CD8-positive, alpha-beta memory T cell (primary cell): ENCODE measurements at regions not wholly inside any gene's neighbourhood (a gene's known extent, or its start where the extent isn't known, plus 50 kb on each side); places are given as distances from the start of the nearest gene placed in this dataset.

Source experiments
- CTCF ChIA-PET: fragments of 350-600 bp; sonication (Branson Sonifier 250); formaldehyde crosslinking; loops from one replicate; lab custom pipeline; 2021; ENCODE audit warnings: antibody characterized with exemption; lab: Charles Lee
- POLR2A ChIA-PET: fragments of 350-600 bp; sonication (Branson Sonifier 250); formaldehyde crosslinking; loops from one replicate; lab custom pipeline; 2021; ENCODE audit warnings: antibody characterized with exemption; lab: Charles Lee
- DNase-seq, 5 donors: peaks; one replicate each; pipeline versions ENCODE4 v3.0.0 to v3.0.0-alpha.2; 2020 to 2022; ENCODE audit warnings: mixed read lengths in 1 of 5
- H3K27ac ChIP-seq: one replicate; pipeline ENCODE4 v1.7.0; 2013; ENCODE audit warnings: low read depth, mild to moderate bottlenecking, low read length, moderate library complexity
- H3K27me3 ChIP-seq: 2 replicates; pipeline ENCODE4 v1.7.0; 2013; ENCODE audit warnings: low read length, mild to moderate bottlenecking; ENCODE audit not compliant: insufficient read depth, poor library complexity, severe bottlenecking
- H3K36me3 ChIP-seq: 2 replicates; pipeline ENCODE4 v1.7.0; 2013; ENCODE audit warnings: mild to moderate bottlenecking, low read length, moderate library complexity; ENCODE audit not compliant: insufficient read depth
- H3K4me1 ChIP-seq: 2 replicates; pipeline ENCODE4 v1.7.0; 2013; ENCODE audit warnings: mild to moderate bottlenecking, low read length, moderate library complexity; ENCODE audit not compliant: insufficient read depth
- H3K4me3 ChIP-seq: 2 replicates; pipeline ENCODE4 v1.7.0; 2013; ENCODE audit warnings: mild to moderate bottlenecking, low read length
- H3K9me3 ChIP-seq: 2 replicates; pipeline ENCODE4 v1.7.0; 2013; ENCODE audit warnings: mild to moderate bottlenecking, low read length
- H3K27ac Mint-ChIP-seq, 8 donors: one replicate each; pipeline ENCODE4 v1.8.0; 2020 to 2021; ENCODE audit warnings: mixed read lengths in 8 of 8, mild to moderate bottlenecking in 6 of 8, inconsistent platforms in 3 of 8, moderate library complexity in 3 of 8
- H3K27me3 Mint-ChIP-seq, 2 donors: one replicate each; pipeline ENCODE4 v1.8.0; 2020 to 2021; ENCODE audit warnings: mixed read lengths in 2 of 2, mild to moderate bottlenecking in 1 of 2, moderate library complexity in 1 of 2
- H3K36me3 Mint-ChIP-seq, 3 donors: one replicate each; pipeline ENCODE4 v1.8.0; 2020 to 2021; ENCODE audit warnings: mixed read lengths in 3 of 3, inconsistent platforms in 1 of 3, mild to moderate bottlenecking in 1 of 3
- H3K4me1 Mint-ChIP-seq, 3 donors: one replicate each; pipeline ENCODE4 v1.8.0; 2020 to 2021; ENCODE audit warnings: mixed read lengths in 3 of 3, inconsistent platforms in 1 of 3, mild to moderate bottlenecking in 1 of 3
- H3K4me3 Mint-ChIP-seq, 7 donors: one replicate each; pipeline ENCODE4 v1.8.0; 2020 to 2021; ENCODE audit warnings: mixed read lengths in 7 of 7, mild to moderate bottlenecking in 6 of 7, moderate library complexity in 4 of 7, inconsistent platforms in 2 of 7
- H3K9me3 Mint-ChIP-seq, 5 donors: one replicate each; pipeline ENCODE4 v1.8.0; 2020 to 2022; ENCODE audit warnings: mixed read lengths in 5 of 5, mild to moderate bottlenecking in 3 of 5, moderate library complexity in 2 of 5, inconsistent platforms in 1 of 5

DNA sequence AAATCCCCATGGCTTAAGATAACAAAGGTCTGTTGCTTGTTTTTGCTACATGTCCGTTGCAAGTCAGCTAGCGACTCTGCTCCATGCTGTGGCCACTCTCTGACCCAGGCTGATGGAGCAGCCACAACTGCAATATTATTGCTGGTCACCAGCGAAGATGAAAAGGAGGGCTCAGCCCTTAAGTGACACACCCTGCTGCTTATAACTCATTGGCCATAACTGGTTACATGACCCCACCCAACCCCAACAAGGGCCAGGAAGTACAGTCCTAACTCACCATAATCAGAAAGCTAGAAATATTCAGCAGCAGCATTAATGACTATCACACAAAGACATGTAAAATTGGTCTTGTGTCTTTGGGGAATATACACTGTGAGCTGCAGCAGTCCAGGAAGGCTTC lies 224.3 kb downstream of the SOX9 start:
- no peaks in the 10 kb centered on the region for H3K9me3 ChIP-seq
- no peak overlapping the region for H3K4me3 Mint-ChIP-seq
- H3K36me3 ChIP-seq: no peaks in the 10 kb centered on the region
- no peak for DNase-seq
- ChIA-PET POLR2A (no interaction called here), CTCF (interaction anchor here (0.6 kb wide), 1 partner anchor 118 kb away, joined by 3 read pairs; no protein-coding TSS in a partner anchor)
- H3K4me1 Mint-ChIP-seq: no peaks in the 10 kb centered on the region
- H3K36me3 Mint-ChIP-seq: no peaks in the 10 kb centered on the region
- H3K27me3 ChIP-seq: no peaks in the 10 kb centered on the region
- H3K27ac Mint-ChIP-seq: no peak overlapping the region
- no peaks in the 10 kb centered on the region for H3K4me1 ChIP-seq
- H3K27me3 Mint-ChIP-seq: peaks cover 0 to 8% of the 10 kb centered on the region in 2 donors
- H3K4me3 ChIP-seq: no peak overlapping the region
- H3K27ac ChIP-seq: no peak overlapping the region
- peaks cover 0 to 9% (median 5%) of the 10 kb centered on the region in 5 donors for H3K9me3 Mint-ChIP-seq

DNA sequence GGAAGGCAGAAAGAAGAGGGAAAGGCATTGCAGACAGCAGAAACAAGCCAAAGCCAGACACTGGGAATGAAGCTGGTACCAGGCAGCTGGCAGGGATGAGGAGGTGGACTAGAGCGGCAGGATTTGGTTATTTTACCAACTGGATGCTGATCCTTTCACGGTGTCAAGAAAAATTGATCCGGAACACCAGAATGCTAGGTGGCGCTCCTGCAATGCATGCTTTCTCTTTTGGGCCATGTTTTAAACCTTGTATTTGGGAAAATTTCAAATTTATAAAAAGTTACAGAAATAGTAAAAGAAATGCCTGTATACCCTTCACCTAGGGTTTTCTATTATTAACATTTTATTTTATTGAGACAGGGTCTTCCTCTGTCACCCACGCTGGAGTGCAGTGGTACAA lies 224.7 kb downstream of the SOX9 start:
- Histone ChIP-seq H3K36me3 (no peaks in the 10 kb centered on the region), H3K27me3 (no peaks in the 10 kb centered on the region), H3K4me3 (no peak overlapping the region), H3K9me3 (no peaks in the 10 kb centered on the region), H3K27ac (no peak overlapping the region), H3K4me1 (no peaks in the 10 kb centered on the region)
- Mint-ChIP-seq H3K9me3 (peaks cover 0 to 6% (median 2%) of the 10 kb centered on the region in 5 donors), H3K36me3 (no peaks in the 10 kb centered on the region), H3K4me1 (no peaks in the 10 kb centered on the region), H3K4me3 (no peak overlapping the region), H3K27me3 (peaks cover 0 to 4% of the 10 kb centered on the region in 2 donors), H3K27ac (no peak overlapping the region)
- ChIA-PET CTCF (interaction anchor here (0.6 kb wide), 1 partner anchor 119 kb away, joined by 3 read pairs; no protein-coding TSS in a partner anchor), POLR2A (no interaction called here)
- no peak for DNase-seq

DNA sequence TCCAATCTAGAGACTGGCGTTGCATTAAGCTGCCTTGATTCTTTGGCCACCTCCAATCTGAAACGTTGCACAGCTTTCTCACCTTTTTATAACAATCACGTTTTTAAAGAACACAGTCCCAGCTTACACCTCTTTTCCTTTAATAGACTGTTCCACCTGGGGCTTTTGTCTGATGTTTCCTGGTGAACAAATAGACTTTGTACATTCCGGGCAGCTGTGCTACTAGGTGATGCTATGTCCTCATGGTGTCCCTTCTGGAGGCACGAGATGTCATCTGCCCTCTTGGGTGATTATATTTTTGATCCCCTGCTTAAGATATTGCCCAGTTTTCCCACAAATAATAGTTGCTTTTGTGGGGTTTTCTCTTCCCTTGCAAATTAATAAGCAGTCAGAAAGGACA lies 225.5 kb downstream of the SOX9 start:
- Histone ChIP-seq H3K27ac (no peak overlapping the region), H3K36me3 (no peaks in the 10 kb centered on the region), H3K27me3 (no peaks in the 10 kb centered on the region), H3K9me3 (no peaks in the 10 kb centered on the region), H3K4me3 (no peak overlapping the region), H3K4me1 (no peaks in the 10 kb centered on the region)
- no peak for DNase-seq
- CTCF ChIA-PET: no interaction called here
- POLR2A ChIA-PET: no interaction called here
- no peaks in the 10 kb centered on the region for H3K4me1 Mint-ChIP-seq
- H3K4me3 Mint-ChIP-seq: no peak overlapping the region
- H3K27ac Mint-ChIP-seq: no peak overlapping the region
- no peaks in the 10 kb centered on the region for H3K36me3 Mint-ChIP-seq
- H3K9me3 Mint-ChIP-seq: peaks cover 0 to 6% (median 2%) of the 10 kb centered on the region in 5 donors
- peaks cover 0 to 3% of the 10 kb centered on the region in 2 donors for H3K27me3 Mint-ChIP-seq

DNA sequence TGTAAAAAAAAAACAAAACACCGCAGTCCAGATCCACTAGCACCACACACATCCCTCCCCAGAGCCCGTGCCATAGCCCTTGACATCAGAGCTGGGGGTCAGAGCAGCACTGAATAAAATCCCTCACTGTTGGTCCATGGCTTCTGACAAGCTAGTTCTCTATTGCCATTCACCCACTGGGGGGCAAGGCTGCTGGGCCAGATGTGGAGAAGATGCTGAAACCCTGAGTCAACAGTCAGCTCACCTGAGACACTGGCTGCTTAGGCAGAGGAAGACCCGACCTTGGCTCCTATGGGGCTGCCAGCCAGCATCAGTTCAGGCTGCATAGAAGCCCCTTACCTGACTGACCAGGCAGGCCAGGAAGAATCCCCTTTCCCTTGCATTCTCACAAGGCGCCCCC lies 228.2 kb downstream of the SOX9 start:
- ChIA-PET POLR2A (no interaction called here), CTCF (no interaction called here)
- H3K27ac ChIP-seq: no peak overlapping the region
- peaks cover 0 to 3% of the 10 kb centered on the region in 2 donors for H3K27me3 Mint-ChIP-seq
- no peaks in the 10 kb centered on the region for H3K36me3 Mint-ChIP-seq
- no peaks in the 10 kb centered on the region for H3K36me3 ChIP-seq
- H3K4me1 Mint-ChIP-seq: no peaks in the 10 kb centered on the region
- no peak for DNase-seq
- no peak overlapping the region for H3K4me3 Mint-ChIP-seq
- no peak overlapping the region for H3K4me3 ChIP-seq
- H3K9me3 ChIP-seq: no peaks in the 10 kb centered on the region
- no peaks in the 10 kb centered on the region for H3K4me1 ChIP-seq
- peaks cover 0 to 9% (median under 1%) of the 10 kb centered on the region in 5 donors for H3K9me3 Mint-ChIP-seq
- no peak overlapping the region for H3K27ac Mint-ChIP-seq
- H3K27me3 ChIP-seq: peaks cover 2% of the 10 kb centered on the region

DNA sequence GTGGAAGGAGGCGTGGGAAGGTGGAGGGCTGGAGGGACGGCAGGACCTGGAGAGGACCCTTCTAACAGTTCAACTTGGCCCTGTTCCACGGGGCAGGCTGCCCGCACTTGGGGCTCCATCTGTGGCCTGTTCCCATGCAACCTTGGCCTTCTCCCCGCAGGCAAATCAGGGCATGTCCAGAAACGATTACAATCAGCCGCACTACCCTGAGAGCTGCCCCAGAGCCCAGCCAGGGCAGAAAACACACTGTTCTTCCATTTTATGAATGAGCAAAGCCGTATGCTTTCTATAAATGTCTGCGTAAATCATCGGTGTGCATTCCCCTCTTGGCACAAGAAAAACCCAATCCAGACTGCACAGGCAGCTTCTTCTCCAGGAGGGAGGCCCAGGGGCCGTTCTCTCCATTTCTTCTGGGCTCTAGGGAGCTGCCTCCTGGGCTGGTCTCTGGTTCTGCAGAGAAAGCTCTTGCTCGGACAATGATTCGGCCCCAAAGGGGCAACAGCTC lies 228.7 kb downstream of the SOX9 start:
- H3K27ac Mint-ChIP-seq: no peak overlapping the region
- ChIA-PET CTCF (no interaction called here), POLR2A (no interaction called here)
- no peak overlapping the region for H3K4me3 ChIP-seq
- peaks cover 2 to 3% of the 10 kb centered on the region in 2 donors for H3K27me3 Mint-ChIP-seq
- no peak for DNase-seq
- H3K4me1 Mint-ChIP-seq: no peaks in the 10 kb centered on the region
- H3K4me3 Mint-ChIP-seq: no peak overlapping the region
- no peak overlapping the region for H3K27ac ChIP-seq
- no peaks in the 10 kb centered on the region for H3K36me3 ChIP-seq
- peaks cover 3% of the 10 kb centered on the region for H3K27me3 ChIP-seq
- no peaks in the 10 kb centered on the region for H3K36me3 Mint-ChIP-seq
- H3K4me1 ChIP-seq: no peaks in the 10 kb centered on the region
- H3K9me3 ChIP-seq: no peaks in the 10 kb centered on the region
- peaks cover 0 to 9% (median 0%) of the 10 kb centered on the region in 5 donors for H3K9me3 Mint-ChIP-seq

DNA sequence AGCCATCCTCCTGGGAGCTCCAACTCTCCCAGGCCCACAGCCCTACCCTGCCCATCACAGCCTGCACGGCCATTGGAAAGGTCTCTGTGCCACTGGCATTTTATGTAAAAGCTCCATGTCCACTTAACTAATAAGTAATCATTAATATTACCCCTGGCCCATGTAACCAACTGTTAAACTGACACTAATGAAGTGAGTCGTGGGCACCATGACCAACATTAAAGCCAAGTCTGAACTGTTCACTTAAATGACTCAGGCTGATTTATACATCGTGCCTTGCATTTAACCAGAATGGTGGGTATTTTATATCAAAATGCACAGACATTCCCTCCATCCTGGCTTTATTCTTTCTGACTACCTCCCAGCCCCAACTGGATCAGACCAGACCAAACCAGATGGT lies 229.3 kb downstream of the SOX9 start:
- Histone ChIP-seq H3K27me3 (peaks cover 3% of the 10 kb centered on the region), H3K4me3 (no peak overlapping the region), H3K4me1 (no peaks in the 10 kb centered on the region), H3K36me3 (no peaks in the 10 kb centered on the region), H3K27ac (no peak overlapping the region), H3K9me3 (no peaks in the 10 kb centered on the region)
- Mint-ChIP-seq H3K27me3 (peaks cover 2 to 3% of the 10 kb centered on the region in 2 donors), H3K4me1 (no peaks in the 10 kb centered on the region), H3K4me3 (no peak overlapping the region), H3K27ac (no peak overlapping the region), H3K36me3 (no peaks in the 10 kb centered on the region), H3K9me3 (peaks cover 0 to 7% (median 0%) of the 10 kb centered on the region in 5 donors)
- DNase-seq: no peak
- POLR2A ChIA-PET: no interaction called here
- CTCF ChIA-PET: no interaction called here

DNA sequence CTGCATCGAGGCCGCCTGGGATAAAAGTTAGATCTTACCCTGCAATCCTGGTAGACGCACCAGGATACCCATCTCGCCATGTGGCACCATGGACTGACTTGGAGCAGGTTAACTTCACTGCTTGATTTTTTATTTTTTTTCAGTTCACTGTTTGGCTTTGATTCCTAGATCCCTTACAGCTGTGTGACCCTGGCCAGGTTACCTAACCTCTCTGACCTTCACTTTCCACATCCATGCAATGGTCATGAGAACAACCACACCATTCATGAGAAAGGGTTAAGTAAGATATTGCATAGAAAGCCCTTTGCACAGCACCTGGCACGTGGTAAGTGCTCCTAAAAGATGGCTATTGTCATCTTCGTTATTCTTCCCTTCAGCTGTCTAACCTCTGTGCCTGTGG lies 230.5 kb downstream of the SOX9 start:
- H3K27ac Mint-ChIP-seq: no peak overlapping the region
- Histone ChIP-seq H3K4me1 (no peaks in the 10 kb centered on the region), H3K4me3 (no peak overlapping the region), H3K27me3 (peaks cover 3% of the 10 kb centered on the region), H3K36me3 (no peaks in the 10 kb centered on the region), H3K27ac (no peak overlapping the region), H3K9me3 (no peaks in the 10 kb centered on the region)
- ChIA-PET POLR2A (no interaction called here), CTCF (no interaction called here)
- H3K9me3 Mint-ChIP-seq: peaks cover 0 to 6% (median 0%) of the 10 kb centered on the region in 5 donors
- no peak for DNase-seq
- H3K27me3 Mint-ChIP-seq: peaks cover 0 to 2% of the 10 kb centered on the region in 2 donors
- no peak overlapping the region for H3K4me3 Mint-ChIP-seq
- no peaks in the 10 kb centered on the region for H3K4me1 Mint-ChIP-seq
- H3K36me3 Mint-ChIP-seq: no peaks in the 10 kb centered on the region

DNA sequence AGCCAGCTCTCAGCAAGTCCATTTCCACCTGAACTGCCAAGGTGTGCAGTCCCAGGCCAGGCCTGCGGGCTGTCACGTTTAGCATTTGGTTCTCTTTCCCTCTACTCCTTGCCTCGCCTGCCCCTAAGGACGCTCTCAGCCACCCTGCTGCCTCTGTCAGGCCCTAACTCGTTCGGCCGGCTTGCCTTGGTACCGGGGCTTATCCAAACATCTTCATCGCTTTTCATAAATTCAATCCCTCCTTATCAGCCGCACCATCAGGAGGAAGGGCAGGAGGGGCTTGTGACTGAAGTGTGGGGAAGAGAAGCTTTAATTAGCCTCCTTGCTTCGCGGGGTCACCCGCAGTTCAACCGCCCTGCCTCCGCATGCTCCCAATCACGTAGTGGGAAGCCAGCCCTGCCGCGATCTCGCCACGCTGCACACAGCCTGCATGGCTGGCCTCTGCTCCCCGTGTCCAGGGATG lies 231.1 kb downstream of the SOX9 start:
- no peaks in the 10 kb centered on the region for H3K4me1 Mint-ChIP-seq
- no peak overlapping the region for H3K4me3 Mint-ChIP-seq
- ChIA-PET CTCF (no interaction called here), POLR2A (no interaction called here)
- peaks cover 3% of the 10 kb centered on the region for H3K27me3 ChIP-seq
- no peaks in the 10 kb centered on the region for H3K9me3 ChIP-seq
- no peak overlapping the region for H3K27ac ChIP-seq
- no peaks in the 10 kb centered on the region for H3K36me3 ChIP-seq
- no peak for DNase-seq
- no peak overlapping the region for H3K4me3 ChIP-seq
- no peak overlapping the region for H3K27ac Mint-ChIP-seq
- H3K9me3 Mint-ChIP-seq: peaks cover 0 to 8% (median 0%) of the 10 kb centered on the region in 5 donors
- peaks cover 0 to 2% of the 10 kb centered on the region in 2 donors for H3K27me3 Mint-ChIP-seq
- H3K4me1 ChIP-seq: no peaks in the 10 kb centered on the region
- no peaks in the 10 kb centered on the region for H3K36me3 Mint-ChIP-seq
